CD4-positive, alpha-beta T cell treated with Interleukin-4 for 4 hours (primary cell): ENCODE measurements at regions not wholly inside any gene's neighbourhood (a gene's known extent, or its start where the extent isn't known, plus 50 kb on each side); places are given as distances from the start of the nearest gene placed in this dataset.

Experiments used
- DNase-seq: peaks from one replicate; pipeline ENCODE4 v3.0.0-alpha.2; 2020

DNA sequence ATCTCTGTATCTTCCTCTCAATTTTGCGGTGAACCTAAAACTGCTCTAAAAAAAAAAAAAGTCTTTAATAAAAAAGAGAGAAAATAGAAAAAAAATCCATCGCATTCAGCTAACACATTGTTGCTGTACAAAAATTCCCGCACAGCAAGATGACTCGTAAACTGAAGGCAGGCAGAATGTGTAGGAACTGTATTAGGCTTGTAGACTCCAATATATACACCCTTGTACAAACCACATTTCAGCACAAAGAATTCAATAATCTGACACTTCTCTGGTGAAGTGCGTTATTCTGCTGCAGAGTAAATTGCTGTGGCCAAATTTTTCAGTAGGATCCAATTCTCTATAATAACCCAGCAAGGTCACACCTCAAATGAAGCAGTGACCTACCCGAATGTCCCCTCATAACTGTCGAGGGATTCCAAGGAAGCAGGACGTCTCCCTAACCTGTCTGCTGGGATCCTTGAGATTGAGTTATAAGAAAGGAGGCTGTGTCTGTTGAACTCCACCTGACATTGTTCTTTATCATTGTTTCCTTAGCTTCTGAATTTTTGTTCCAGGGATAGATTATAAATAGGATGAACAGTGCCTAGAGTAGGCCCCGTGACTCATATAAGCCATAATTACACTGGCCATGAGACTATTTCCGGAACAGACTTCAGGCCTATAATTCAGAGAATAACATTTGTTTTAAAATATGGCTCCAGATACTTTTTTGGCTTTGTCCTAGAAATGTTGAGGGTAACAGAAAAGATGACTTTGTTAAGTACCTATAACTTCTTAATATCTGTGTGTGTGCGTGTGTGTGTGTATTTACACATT, 348.3 kb downstream of the PCDH7 start:
- no peak for DNase-seq

DNA sequence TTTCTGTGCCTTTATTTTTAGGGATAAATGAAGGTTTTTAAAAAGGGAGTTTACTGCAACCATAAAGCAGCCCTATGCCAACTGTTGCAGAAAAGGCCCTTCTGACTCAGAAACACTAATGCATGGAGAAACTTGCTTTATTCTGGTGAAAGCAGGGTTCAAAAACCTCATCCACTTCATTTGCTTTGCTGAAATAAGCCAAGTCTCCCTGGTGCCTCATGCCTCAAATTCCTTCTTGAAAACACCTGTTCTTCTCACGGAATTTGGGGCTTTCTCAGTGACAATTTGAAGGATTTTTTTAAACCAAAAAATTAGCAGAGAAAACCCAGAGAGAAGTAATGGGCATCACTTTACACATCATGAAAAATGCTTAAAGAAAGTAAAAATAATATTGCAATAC, 349.0 kb downstream of the PCDH7 start:
- DNase-seq = no peak

DNA sequence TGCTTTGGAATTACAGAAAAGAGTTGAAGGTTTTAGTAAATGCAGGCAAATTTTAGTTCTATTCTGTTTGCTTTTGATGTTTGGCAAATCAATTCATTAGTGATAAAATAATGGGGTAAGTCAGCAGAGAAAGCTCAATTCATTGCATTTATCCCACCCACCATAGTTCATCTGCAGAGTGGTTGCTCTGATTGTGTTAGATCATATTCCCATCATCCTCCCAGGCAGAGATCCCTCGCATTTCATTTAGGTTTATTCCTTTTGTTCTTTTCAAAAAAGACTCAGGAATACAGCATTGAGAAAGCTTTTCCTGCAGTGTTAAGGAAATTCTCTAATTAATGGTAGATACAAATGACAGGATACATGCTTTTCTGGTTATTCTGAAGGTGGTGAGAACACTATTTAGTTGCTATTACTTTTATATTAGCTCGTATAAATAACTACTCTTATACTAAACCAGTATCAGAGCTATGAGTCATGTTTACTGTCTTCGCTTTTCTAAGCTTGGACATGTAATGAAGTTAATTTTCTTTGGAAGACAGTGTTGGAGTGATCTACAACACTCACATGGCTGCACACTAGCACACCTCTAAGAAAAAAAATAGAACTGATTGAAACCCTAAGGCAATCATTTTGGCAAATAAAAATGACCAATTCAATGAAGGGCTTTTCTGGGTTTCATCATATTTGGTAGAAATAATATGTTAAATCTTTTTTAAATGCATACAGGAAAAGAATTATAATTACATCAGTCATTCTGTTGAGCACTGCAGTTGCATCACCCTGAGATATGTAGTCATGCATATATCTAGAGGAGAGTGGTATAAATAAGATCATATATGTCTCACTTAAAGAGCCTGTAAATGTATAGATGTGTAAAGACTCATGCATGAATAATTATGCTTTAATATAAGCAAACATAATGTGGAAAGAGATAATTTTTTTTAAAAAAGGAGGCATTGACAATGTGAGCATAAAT, 351.6 kb downstream of the PCDH7 start:
- DNase-seq = no peak

DNA sequence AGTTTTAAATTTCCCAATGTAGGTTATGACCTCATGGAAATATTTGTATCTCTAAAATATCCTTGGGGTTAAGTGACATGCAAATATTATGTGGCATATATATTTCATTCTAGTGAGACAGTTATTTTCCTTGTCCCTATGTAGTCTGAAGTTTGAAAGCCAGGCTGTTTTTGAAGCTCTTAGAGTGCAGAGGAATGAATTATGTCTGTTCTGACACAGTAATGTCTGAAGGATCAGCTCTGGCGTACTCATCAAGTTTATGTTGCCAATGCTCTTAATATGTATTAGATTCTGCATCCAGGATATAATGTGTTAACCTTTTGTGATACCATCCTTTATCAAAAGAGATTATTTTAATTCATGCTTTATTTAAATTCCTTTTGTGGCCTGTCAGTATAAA, 355.8 kb downstream of the PCDH7 start:
- no peak for DNase-seq

DNA sequence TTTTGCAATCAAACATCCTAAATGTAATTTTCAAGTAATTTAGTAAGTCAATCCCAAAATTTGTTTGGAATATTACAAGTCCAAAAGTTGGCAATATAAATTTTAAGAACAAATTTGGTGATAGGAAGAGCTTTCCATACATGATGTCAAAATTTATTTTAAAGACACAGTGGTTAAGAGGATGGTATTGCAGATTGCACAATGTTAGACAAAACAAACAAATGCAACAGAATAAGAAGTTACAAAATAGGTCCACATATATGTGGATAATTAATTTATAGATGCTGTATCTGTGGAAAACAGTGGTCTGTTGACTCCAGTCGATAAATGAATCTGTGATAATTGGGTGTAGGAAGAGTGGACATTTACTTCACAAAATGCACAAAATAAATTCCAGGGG, 358.5 kb downstream of the PCDH7 start:
- no peak for DNase-seq

DNA sequence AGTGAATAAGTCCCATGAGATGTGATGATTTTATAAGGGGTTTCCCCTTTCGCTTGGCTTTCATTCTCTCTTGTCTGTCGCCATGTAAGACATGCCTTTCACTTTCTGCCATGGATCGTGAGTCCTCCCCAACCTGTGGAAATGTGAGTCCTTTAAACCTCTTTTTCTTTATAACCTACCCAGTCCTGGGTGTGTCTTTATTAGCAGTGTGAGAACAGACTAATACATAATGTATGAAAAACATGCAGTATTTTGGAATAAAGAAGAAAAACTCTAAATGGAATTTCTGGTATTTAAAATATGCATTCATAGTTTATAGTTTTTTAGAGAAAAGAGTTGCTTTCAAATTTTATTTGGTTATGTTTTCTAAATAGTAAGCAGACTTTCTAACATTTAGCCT, 360.7 kb downstream of the PCDH7 start:
- no peak for DNase-seq

DNA sequence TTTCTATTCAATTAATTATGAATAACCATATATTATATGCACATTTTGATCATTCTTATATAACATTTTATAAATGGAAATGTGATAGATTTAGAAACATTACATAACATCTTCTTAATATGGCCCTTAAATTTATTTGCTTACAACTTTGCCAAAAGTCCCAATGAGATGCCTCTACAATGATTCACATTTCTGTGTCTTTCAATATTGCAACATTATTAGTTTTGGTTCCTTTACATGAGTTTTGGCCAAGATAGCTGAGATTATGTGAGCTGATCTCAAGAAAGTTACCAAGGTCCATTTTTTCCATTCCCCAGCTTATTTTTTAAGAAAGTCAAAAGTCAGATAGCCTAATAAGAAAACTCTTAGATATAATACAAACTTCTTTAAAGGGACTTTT, 361.2 kb downstream of the PCDH7 start:
- DNase-seq = no peak

DNA sequence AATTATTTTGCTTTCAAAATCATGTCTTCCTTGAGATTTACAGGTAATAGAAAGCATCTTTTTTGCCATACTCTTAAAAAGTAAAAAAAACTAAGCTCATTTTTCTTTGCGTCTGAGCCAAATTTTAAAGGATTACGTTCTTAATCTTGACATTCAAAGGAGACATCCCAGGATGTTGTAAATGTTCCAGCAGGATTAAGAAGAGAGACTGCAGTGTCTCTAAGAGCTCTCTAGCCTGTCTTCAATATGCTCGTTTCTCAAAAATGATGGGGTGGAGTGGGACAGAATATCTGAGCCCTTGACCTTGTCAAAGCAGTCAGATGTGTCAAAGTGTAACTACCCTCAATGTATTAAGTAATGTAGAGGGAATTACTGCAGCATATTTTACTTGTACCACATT, 363.3 kb downstream of the PCDH7 start:
- DNase-seq = no peak

DNA sequence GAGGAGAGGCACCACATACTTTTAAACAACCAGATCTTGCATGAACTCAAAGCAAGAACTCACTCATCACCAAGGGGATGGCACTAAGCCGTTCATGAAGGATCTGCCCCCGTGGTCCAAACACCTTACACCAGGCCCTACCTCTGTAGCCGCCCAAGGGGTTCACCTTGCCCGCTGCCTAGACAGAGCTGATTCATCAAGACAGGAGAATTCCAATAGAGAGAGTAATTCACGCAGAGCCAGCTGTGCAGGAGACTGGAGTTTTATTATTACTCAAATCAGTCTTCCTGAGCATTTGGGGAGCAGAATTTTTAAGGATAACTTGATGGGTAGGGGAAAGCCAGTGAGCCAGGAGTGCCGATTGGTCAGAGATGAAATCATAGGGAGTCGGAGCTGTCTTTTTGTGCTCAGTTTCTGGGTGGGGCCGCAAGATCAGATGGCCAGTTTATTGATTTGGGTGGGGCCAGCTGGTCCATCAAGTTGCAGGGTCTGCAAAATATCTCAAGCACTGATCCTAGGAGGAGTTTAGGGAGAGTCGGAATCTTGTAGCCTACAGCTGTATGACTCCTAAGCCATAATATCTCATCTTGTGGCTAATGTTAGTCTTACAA, 364.7 kb downstream of the PCDH7 start:
- no peak for DNase-seq

DNA sequence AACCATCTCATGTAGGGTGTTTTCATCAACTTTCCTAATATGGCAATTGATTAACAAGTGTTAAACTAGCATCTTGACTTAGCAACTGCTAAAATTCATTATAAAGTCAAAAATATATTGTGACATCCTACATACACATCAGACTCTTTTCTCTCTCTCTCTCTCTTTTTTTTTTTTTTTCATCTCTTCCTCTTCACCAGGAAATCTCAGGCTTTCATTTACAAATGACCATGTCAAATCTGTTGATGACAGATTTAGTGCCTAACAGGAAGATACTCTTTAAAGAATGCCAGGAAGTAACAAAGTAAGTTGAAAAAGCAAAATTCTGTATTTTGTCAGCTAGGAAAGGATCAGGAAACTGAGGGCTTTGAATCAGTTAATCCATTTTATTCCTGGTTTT, 365.5 kb downstream of the PCDH7 start:
- DNase-seq = no peak

DNA sequence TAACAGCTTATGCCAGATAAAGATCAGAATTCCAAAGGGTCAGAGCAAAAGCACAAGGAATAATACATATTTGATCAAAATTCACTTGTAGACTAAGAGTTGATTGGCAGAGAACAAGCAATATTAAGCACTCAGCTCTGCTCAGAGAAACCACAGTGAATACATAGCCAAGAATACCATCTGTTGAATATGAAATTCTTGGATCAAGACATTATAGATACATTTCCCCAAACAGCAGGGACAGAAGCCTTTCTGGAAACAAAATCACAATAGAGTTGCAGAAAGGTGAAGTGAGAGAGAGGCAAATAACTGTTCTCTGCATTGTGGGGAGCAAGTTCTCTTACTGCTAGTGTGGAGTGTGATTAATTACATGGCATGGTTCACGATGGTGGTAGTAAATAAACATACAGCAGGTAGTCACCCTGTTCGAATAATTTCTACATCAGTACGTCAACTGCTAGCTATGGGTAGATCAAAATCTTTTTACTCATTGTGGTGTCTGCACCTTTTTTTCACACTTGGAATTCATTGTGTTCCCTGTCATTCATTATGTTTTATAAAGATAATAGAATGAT, 366.7 kb downstream of the PCDH7 start:
- DNase-seq = no peak

DNA sequence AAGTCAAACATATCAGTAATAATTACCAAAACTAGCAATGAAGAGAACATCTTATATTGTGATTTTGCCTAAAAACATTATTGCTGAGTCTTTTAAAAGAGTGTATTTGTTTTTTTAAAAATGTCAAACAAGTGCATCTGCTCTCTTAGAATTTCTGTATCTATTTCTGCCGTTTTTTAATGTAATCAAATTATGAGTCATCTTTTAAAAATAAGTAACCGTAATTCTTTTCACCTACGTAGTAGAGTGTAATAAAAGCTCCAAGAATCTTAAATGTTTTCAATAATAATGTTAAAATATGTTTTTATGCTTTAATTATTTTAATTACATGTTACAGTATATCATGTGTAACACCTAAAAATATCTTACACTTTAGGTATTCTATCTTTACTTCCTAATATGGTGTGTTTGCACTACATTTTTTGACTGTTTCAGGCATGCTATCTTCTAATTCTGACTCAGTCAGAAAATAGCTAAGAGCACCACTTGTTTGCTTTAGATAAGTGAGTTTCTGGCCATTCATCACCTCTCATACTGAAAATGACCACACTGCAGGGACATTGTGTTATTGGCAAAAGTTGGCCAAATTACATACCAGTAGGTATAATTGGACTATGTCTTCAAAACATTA, 368.5 kb downstream of the PCDH7 start:
- DNase-seq = no peak

DNA sequence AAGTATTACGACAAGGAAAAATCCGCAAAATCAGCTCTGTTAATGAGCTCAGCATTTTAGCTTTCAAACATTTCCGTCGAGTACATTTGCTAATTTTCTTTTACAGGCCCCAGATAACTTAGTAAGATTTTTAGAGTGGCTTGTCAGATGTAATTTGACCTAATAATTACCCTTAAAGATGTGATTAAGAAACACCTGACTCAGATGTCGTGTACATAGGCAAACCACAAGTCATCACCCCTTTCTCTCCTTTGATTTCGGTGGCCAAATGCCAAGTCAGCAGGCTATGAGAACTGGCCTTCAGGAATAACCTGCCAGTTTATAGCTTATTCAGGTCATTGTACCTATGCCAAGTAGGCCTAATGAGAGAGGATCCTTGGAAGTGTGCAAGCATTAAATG, 369.6 kb downstream of the PCDH7 start:
- no peak for DNase-seq

DNA sequence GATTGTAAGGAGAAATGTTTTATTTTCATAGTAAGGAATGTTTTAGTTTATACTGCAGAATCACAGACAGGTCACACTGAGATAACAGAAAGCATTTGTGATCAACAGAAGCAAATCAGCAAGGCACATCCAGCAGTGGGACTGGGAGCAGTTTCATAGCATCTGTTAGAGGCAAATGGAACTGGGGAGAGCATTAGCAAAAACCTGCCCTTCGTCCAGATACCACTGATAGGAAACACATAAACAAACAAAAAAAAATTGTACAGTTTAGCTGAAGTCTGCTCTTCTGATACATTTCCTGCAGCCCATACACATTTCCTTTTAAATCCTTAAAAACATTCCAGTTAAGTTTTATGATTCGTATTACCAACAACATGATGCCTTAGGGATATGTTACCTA, 374.3 kb downstream of the PCDH7 start:
- DNase-seq = no peak

DNA sequence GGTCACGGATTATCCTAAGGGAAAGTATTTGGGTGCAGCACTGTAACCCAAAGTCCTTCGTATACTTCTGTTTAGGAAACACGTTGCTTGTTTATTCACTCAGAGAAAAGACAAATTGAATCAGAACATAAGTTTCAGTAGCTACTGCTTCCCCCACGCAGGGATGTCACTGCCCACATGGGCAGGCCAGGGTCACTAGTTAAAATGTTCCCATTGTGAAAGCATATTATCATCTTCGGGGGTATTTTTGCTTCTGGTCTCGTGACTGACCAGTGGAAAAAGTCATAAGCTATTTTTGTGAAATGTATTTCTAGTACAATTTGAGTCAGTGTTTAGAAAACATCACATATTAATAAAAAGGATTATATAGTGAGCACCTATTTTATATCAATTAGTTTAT, 377.8 kb downstream of the PCDH7 start:
- no peak for DNase-seq

DNA sequence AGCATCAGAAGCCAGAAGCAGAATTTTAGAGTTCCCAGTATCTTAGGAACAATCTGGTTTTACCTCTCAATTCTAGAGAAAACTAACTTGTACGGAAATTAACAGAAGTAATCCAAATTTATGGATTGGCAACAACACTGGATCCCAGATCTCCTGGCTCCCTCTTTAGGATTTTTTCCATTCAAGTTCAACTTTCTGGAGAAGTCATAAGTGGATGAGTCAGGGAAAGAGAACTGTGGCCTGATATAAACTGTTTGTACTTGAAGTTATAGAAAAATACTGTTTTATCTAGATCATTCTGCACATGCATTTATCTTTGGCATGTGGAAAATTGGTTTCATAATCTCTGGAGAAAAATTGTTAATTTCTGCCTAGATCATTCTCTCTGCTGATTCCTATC, 380.4 kb downstream of the PCDH7 start:
- no peak for DNase-seq

DNA sequence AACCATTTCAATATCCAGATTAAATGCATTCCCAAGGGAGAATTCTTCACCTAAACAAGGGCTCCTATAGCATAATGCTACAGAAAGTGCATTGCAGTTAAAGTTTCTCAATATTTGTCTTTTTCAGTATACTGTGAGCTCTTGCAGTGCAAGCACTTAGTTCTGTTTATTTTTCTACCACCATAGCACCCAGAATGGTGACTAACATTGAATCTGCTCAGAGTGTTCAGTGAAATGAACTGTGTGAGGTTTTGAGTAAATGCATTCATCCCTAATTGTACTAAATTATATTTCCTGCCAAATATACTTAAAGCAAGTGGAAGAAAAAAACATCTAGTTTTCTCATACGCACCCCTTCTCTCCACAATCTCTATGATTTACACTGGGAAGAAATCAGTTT, 383.9 kb downstream of the PCDH7 start:
- no peak for DNase-seq

DNA sequence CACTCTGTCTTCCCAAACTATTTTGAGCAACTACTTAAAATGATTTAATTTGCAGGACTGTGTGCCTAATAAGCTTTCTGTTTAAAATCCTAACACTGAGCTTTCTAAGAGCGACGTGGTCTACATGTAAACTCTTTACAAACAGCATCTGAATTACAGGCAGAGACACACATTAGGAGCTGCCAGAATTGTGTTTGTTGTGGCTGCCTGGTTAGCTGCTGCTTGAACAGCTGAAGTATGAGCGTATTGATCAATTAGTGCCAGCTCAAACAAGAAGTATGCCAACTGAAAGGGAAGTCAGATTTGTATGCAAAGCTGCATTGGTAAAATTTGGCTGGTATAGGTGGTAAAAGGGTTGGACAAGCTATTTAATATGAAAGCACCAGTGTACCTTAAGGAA, 384.4 kb downstream of the PCDH7 start:
- DNase-seq = no peak

DNA sequence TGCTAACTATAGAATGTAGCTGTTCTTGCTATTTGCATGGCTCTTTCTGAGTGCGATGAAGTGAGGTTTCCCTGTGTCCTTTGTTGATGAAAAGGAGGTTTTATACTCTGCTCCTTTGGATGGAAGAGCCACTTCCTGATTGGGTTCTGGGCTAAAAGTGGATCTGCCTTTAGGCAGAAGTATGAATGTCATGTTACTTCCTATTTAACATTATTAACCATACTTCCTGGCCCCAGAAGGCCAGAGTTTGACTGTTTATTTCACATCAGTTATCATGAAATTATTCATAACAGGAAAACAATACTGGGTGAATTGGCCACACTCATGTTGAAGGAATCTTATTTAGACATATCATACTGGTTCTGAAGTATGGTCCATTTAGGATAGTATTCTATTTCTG, 386.2 kb downstream of the PCDH7 start:
- DNase-seq = no peak

DNA sequence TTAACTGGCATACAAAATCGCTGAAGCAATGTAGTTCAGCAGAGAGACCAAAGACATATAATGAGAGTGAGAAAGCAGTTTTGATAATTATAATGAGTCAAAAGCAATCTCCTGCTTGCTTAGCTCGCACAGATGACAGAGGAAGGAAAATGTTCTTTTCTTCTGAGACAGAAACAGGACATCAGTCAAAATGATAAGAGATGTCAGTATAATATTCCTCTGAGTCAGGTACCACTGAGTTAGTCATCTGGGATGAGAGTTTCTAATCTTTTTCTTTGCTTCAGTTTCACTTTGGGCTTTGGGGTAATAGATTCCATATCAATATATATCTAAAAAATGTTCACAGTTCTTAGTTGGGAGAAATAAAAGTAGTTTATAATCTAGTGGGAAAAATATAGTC, 387.2 kb downstream of the PCDH7 start:
- DNase-seq = no peak

DNA sequence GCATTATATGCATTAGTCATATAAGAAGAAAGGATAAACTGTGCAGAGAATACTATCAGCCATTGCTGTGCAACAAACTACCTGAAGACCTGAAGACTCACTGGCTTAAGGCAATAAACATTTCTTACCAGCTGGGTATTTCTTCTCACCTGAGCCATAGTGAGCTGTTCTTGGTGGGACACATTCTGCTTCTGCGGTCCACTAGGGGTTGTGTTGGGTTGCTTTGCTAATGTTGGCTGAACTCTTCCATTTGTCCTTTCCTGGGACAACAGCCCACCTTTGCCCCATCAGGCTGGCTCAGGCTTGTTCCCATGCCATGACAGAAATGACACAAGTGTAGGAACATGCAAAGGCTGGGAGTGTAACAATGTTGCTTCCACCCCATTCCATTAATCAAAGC, 388.6 kb downstream of the PCDH7 start:
- DNase-seq = no peak

DNA sequence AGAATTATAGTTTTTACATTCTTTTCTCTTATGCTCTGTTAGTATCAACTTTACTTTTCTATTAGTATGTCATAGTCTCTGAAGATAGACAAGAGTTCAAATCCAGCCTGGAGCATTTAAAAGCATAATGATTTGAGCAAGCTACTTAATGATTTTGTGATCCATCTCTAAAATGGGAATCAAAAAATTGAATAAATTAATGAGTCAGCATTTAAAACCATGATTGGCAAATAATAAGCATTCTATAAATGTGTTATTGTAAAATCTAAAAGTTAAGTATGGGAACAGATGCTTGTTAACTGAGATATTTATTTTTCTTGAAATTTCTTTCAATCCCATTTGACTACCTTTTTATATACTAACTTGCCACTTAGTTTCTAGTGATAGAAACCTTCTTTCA, 391.6 kb downstream of the PCDH7 start:
- DNase-seq = no peak

DNA sequence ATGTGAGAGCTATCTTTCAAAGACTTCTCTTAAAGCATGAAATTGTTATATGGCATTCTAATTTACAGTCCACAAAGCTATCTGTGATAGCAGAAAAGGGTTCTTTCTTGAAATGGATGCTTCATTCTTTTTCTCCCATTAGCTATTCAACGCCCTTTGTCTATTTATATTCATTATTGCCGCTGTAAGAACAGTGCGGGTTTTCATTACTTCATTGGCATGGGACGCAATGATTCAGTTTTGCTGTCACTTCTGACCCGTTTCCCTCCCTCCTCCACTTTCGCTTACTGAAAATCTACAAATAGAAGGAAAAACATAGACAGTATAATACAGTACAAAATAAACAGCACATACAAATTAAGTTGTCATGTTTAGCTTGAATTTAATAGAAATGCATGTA, 394.6 kb downstream of the PCDH7 start:
- DNase-seq = no peak
